Gastroesophageal sphincter (tissue), 2 donors: ENCODE measurements at regions not wholly inside any gene's neighbourhood (a gene's known extent, or its start where the extent isn't known, plus 50 kb on each side); places are given as distances from the start of the nearest gene placed in this dataset.

Experiments
- POLR2A ChIP-seq, 2 donors: fragments of 450-650 bp; IDR thresholded peaks; one replicate each; pipeline ENCODE4 v1.6.1; 2017; ENCODE audit warnings: antibody characterized with exemption in 2 of 2, mild to moderate bottlenecking in 2 of 2, moderate library complexity in 1 of 2
- POLR2AphosphoS5 ChIP-seq: sonication (generic); formaldehyde crosslinking; IDR thresholded peaks from one replicate; pipeline ENCODE4 v1.6.1; 2017; ENCODE audit warnings: antibody characterized with exemption

DNA sequence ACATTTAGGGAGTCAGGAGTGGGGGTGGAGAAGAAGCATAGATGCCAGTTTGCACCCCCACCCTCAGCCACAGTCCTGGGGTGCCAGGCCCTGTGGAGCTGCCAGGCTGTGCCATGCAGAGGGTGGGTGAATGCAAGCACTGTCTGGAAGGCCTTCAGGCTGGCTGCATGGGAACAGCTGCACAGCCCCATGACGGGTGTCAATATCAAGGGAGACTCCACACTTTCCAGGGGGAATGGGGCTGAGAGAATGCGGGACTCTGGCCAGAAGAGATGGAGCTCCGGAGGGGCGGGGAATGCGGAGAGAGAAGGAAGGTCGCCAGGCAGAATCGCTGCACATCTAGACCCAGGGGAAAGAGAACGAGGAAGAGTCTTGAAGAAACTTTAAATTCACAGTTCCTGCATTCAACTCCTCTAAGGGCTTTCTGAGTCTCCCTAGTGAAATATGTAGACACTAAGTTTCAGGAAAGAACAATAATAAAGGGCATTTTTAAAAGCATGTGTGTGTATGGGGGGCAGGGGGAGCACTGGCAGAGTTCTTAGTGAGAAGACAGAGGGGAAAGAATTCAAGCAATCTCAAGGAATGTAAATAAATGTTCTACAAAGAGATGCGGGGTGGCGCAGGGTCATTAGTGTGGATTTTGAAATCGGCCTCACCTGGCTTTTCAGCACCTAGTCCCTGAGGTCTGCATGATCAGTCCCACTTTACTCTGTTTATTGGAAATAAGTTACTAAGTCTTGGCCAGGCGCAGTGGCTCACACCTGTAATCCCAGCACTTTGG lies 59.1 kb downstream of the BOD1 start:
- TF ChIP-seq POLR2AphosphoS5, result no peak
- TF ChIP-seq POLR2A (IDR thresholded peaks at IDR 0.05), result no peak
